Activated B cell treated with CpG ODN at 0.5 μM for 24 hours (primary cell): ENCODE measurements at regions not wholly inside any gene's neighbourhood (a gene's known extent, or its start where the extent isn't known, plus 50 kb on each side); places are given as distances from the start of the nearest gene placed in this dataset.
"Not testable (repeated sequence)": the region's sequence is repeated elsewhere in the genome, so short reads cannot be mapped to it uniquely, and the experiment has no call there.

Experiments used
- ATAC-seq: fragments of 200-7000 bp; cut with Tn5 transposase; one replicate; pipeline ENCODE4 v1.10.0; 2021; ENCODE audit warnings: low read depth, mild to moderate bottlenecking, moderate library complexity
- CTCF ChIA-PET: fragments of 350-600 bp; sonication (Branson Sonifier 250); formaldehyde crosslinking; loops from one replicate; lab custom pipeline; 2021; ENCODE audit warnings: antibody characterized with exemption; lab: Charles Lee
- POLR2A ChIA-PET: fragments of 350-600 bp; sonication (Branson Sonifier 250); formaldehyde crosslinking; loops from one replicate; lab custom pipeline; 2021; ENCODE audit warnings: antibody characterized with exemption; lab: Charles Lee
- DNase-seq: peaks from one replicate; pipeline ENCODE4 v3.0.0; 2022
- H3K27ac Mint-ChIP-seq: one replicate; pipeline ENCODE4 v1.8.0; 2020; ENCODE audit warnings: mixed read lengths
- H3K27me3 Mint-ChIP-seq: one replicate; pipeline ENCODE4 v1.8.0; 2021; ENCODE audit warnings: mixed read lengths
- H3K36me3 Mint-ChIP-seq: one replicate; pipeline ENCODE4 v1.8.0; 2021; ENCODE audit warnings: low read depth, mixed read lengths
- H3K4me1 Mint-ChIP-seq: one replicate; pipeline ENCODE4 v1.8.0; 2021; ENCODE audit warnings: mixed read lengths
- H3K4me3 Mint-ChIP-seq: one replicate; pipeline ENCODE4 v1.8.0; 2020; ENCODE audit warnings: mild to moderate bottlenecking, mixed read lengths
- H3K9me3 Mint-ChIP-seq: one replicate; pipeline ENCODE4 v1.8.0; 2020; ENCODE audit warnings: mixed read lengths
- CTCF ChIP-seq: fragments of 200-600 bp; IDR thresholded peaks from one replicate; pipeline ENCODE4 v1.8.0; 2022; ENCODE audit warnings: antibody characterized with exemption, mild to moderate bottlenecking
- intact Hi-C: fragments of 100-400 bp; cut with micrococcal nuclease; formaldehyde crosslinking; loops from one replicate; pipeline ENCODE4 v1.15.1; 2024

GRCh38 chr14:34052658-34053014 is 101.8 kb upstream of the EGLN3 start:
- intact Hi-C loops = no loop called here
- ChIA-PET POLR2A (no interaction called here), CTCF (no interaction called here)
- ATAC-seq (no peak), DNase-seq (no peak)
- Mint-ChIP-seq H3K27ac (no peak overlapping the region), H3K36me3 (no peaks in the 10 kb centered on the region), H3K4me3 (no peak overlapping the region), H3K27me3 (peaks cover 3% of the 10 kb centered on the region), H3K4me1 (no peaks in the 10 kb centered on the region), H3K9me3 (no peaks in the 10 kb centered on the region)
- TF ChIP-seq CTCF = no peak

- DNase-seq (no peak), ATAC-seq (no peak)
- H3K27ac Mint-ChIP-seq = no peak overlapping the region
- intact Hi-C loops = no loop called here
- peaks cover 3% of the 10 kb centered on the region for H3K27me3 Mint-ChIP-seq
- H3K9me3 Mint-ChIP-seq = no peaks in the 10 kb centered on the region
- ChIA-PET CTCF (no interaction called here), POLR2A (no interaction called here)
- no peaks in the 10 kb centered on the region for H3K36me3 Mint-ChIP-seq
- H3K4me1 Mint-ChIP-seq = no peaks in the 10 kb centered on the region
- no peak overlapping the region for H3K4me3 Mint-ChIP-seq
- TF ChIP-seq CTCF = no peak
Observed at GRCh38 chr14:34051966-34052657, 101.2 kb upstream of the EGLN3 start.

- no peak overlapping the region for H3K27ac Mint-ChIP-seq
- CTCF ChIA-PET = no interaction called here
- POLR2A ChIA-PET = no interaction called here
- no peaks in the 10 kb centered on the region for H3K9me3 Mint-ChIP-seq
- no peak for ATAC-seq
- no peak for DNase-seq
- H3K36me3 Mint-ChIP-seq = no peaks in the 10 kb centered on the region
- TF ChIP-seq CTCF = no peak
- H3K4me1 Mint-ChIP-seq = no peaks in the 10 kb centered on the region
- no peak overlapping the region for H3K4me3 Mint-ChIP-seq
- intact Hi-C loops = no loop called here
- H3K27me3 Mint-ChIP-seq = peaks cover 3% of the 10 kb centered on the region
Observed at GRCh38 chr14:34050606-34051005, 99.7 kb upstream of the EGLN3 start.

- ATAC-seq (no peak), DNase-seq (no peak)
- H3K27ac Mint-ChIP-seq = no peak overlapping the region
- TF ChIP-seq CTCF = no peak
- H3K9me3 Mint-ChIP-seq = no peaks in the 10 kb centered on the region
- ChIA-PET CTCF (no interaction called here), POLR2A (no interaction called here)
- peaks cover 3% of the 10 kb centered on the region for H3K27me3 Mint-ChIP-seq
- H3K4me3 Mint-ChIP-seq = no peak overlapping the region
- H3K36me3 Mint-ChIP-seq = no peaks in the 10 kb centered on the region
- no peaks in the 10 kb centered on the region for H3K4me1 Mint-ChIP-seq
- intact Hi-C loops = no loop called here
Observed at GRCh38 chr14:34049790-34050189, 98.9 kb upstream of the EGLN3 start.

- H3K4me3 Mint-ChIP-seq, H3K27me3 Mint-ChIP-seq, H3K4me1 Mint-ChIP-seq, H3K36me3 Mint-ChIP-seq, CTCF ChIA-PET, H3K9me3 Mint-ChIP-seq, H3K27ac Mint-ChIP-seq, POLR2A ChIA-PET, DNase-seq, intact Hi-C loops, ATAC-seq: not testable (repeated sequence)
Observed at GRCh38 chr14:34049187-34049586, 98.3 kb upstream of the EGLN3 start.
